ENCODE measurements at regions not wholly inside any gene's neighbourhood (a gene's known extent, or its start where the extent isn't known, plus 50 kb on each side); places are given as distances from the start of the nearest gene placed in this dataset.
A peak's percentile ranks its signal among the peaks of the same experiment; 100 is the strongest.

DNA sequence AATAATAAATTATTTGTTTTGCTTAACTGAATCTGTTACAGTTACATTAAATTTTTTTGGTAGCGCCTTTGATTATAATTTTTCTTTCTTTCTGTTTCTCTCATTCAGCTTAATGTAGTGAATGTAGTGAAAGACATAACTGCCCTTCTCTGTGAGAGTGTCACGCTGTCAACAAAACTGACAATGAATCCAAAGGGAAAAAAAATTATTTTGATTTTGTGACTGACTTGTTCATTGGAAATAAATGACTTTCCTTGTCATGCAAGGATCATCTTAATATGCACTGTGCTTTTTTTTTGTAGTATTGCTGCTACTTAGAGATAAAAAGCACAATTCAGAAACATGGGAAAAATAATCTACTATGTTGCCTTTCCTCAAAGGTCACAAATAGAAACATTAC, 1196.4 kb downstream of the PCDH17 start:
- DNase-seq, result no peak

DNA sequence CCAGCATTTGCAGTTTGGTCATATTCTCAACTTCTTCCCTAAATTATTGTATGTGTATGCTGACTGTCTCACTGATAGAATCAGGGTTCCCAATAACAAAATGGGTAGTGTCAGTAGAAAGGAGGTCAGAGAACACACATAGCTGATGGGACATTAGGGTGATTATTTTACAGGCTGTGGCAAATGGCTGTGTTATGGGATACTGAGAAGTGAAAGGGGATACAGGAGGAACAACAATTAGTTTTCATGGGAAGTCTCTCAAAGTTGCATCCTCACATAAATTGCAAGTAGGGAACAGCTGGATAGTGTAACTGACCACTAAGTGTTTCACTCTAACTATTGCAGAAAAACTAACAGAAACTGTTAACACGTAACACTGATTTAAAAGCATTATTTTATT, 1199.3 kb downstream of the PCDH17 start:
- no peak for DNase-seq

DNA sequence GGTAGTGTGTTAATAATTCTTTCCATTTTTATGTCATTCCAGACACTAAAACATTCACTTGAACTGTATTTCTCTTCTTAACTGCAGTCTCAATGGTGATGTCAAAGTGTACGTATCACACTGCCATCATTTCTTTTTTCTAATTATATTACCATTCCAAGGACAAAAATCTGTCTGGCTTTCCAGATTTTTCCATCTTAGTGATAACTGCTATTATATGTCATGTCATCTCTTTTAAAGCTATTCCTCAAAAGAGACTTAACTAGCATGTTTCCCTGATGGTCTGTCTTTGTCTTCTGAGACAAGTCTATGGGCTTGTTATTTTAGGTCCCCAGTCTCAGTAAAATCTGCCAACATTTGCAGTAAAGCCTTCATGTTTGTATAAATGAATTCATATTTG, 1207.1 kb downstream of the PCDH17 start:
- DNase-seq, result no peak

DNA sequence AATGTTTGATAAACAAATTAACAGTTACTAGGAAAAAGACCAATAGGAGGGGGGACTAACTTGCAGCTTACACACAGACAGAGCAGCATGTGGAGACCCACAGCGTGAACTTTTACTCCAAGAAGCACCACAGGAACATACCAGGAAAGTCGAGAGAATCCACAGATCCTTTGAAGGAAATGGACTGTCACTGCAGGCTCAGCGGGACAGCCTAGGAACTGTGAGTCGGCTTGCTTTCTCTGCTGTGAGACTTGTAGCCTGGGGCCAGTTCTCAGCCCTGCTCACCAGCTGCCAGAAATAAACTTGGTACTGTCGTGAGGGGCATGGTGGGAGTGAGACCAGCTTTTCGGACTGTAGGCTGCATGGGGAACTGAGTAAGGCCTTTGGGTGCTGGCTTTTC, 1211.5 kb downstream of the PCDH17 start:
- no peak for DNase-seq

DNA sequence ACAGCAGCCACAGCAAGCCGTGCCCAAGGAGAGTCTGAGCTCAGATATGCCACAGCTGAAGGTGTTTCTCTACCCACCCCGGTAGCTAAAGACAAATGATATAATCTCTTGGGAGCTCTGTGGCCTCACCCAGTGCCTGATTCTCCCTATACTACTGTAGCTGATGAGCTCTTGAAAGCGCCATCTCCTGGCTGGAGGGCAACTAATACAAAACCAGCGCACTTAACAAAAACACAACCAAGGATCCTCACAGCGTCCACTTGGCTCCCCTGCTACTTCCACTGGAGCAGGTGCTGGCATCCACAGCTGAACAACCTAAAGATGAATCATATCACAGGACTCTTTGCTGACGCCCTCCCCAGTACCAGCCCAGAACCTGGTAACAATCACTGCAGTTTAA, 1212.0 kb downstream of the PCDH17 start:
- no peak for DNase-seq

DNA sequence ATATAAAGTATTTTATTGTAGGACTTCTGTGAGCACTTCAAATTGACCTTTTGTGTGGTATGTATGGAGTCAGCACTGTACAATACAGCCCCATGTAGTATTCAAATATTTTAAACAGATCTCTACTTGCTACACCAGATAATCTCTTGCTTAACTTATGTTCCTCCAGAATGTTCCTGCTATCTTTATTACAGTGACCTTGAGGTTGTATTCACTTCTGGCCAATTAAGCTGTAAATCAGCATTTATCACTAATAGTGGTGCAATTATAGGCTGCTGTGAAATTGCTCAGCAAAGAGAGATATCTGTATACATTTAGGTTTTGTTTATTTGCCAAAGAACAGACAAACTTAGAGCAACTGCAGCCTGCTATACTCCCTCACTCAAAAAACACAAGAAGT, 1218.6 kb downstream of the PCDH17 start:
- no peak for DNase-seq

DNA sequence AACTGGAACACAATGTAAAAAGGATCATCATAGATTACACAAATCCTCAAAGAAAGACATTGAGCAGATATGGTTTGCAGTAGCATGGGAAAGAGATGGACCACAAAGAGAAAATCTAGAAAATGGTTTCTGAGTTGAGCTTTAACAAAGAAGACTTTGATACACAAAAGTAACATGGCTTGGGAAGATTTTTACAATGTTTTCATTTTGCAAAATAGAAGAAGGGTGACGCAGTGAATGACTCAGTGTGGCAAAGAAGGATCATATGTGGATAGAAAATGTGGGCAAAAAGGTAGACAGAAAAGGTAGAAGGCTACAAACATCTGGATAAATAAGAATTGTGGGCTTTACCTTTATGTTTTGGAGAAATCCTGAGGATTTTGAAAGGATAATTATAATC, 1220.5 kb downstream of the PCDH17 start:
- DNase-seq, result peak; percentile 13

DNA sequence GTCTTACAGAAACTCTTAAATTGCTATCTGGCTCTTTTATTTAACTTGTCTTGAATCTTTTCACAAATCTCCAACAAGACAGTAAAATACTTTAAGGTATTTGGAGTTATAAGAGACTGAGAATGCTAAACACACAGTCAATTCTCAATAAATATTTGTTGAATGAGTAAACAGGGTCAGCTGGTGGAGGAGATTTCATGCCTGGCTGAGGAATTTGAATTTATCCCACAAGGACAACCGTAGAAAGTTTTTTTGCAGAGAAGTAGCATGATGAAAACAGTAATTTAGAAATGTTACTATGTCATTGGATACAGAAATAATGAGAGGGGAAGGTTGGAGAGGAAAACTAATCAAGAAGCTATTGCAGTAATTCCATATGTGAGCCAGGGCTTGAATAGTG, 1223.7 kb downstream of the PCDH17 start:
- DNase-seq, result peak; percentile 72

DNA sequence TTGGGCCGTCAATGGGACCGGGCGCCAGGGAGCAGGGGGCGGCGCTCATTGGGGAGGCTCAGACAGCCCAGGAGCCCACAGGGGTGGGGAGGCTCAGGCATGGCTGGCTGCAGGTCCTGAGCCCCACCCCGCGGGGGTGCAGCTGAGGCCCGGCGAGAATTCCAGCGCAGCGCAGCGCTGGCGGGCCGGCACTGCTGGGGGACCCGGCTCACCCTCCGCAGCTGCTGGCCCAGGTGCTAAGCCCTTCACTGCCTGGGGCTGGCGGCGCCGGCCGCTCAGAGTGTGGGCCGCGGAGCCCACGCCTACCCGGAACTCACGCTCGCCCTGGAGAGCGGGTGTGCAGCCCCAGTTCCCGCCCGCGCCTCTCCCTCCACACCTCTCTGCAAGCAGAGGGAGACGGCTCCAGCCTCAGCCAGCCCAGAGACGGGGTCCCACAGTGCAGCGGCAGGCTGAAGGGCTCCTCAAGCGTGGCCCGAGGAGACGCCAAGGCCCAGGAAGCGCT, 1227.4 kb downstream of the PCDH17 start:
- DNase-seq, result no peak

DNA sequence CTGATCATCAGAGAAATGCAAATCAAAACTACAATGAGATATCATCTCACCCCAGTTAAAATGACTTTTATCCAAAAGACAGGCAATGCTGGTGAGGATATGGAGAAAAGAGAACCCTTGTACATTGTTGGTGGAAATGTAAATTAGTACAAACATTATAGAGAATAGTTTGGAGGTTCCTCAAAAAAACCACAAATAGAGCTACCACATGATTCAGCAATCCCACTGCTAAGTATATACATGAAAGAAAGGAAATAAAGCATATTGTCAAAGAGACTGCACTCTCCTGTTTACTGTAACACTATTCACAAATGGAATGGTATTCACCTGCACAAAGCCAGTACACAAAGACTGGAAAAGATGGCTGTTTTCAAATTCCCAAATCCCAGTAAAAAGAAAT, 1233.7 kb downstream of the PCDH17 start:
- DNase-seq, result no peak

DNA sequence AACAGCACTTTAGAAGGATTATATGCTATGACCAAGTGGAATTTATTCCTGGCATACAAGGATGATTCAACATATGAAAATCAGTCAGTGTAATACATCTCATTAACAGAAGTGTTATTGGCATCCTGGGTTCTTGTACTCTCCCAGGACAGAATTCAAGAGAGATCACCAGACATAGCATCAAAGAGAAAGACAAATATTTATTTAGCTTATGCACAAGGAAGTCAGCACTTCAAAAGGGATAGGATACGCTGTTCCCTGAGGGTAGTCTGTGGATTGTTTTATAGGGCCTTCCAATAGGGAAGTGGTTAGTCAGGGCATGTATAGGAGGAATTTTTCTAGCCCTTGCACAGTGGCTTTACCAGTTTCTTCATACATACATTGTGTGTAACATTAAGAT, 1238.0 kb downstream of the PCDH17 start:
- DNase-seq, result no peak

DNA sequence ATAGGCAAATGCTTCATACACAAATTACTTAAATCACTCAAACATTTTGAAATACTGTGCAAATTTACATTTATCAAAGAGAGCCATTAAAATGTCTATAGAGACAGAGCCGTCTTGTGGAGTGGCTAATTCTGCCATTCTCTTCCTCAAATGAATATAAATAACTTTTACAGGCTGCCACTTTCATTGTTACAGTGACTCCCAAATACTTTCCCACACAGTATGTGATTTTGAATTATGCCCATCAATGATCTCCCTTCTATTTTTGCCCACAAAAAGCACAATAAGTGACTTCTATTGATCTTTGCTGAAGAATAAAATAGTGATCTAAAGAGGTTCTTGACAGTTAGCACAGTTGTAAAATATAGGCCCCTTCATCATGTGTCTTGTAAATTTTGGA, 1244.9 kb downstream of the PCDH17 start:
- DNase-seq, result no peak

DNA sequence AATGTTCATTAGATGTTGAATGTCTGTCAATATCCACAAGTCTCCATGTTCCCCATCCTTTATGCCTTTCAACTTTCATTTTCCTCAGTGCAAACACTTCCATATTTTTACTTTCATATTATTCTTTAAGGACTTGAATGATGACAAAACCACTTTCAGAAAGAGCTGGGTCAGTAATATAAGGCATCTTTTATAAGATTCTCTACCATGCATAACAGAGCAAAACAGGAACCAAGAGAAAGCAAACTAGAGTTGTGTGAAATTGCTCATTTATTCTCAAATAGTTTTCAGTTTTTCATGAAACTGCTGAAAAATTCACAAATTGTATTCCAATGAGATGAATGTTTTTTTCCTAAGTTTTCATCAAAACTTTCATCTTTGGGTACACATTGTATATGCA, 1247.6 kb downstream of the PCDH17 start:
- DNase-seq, result no peak

DNA sequence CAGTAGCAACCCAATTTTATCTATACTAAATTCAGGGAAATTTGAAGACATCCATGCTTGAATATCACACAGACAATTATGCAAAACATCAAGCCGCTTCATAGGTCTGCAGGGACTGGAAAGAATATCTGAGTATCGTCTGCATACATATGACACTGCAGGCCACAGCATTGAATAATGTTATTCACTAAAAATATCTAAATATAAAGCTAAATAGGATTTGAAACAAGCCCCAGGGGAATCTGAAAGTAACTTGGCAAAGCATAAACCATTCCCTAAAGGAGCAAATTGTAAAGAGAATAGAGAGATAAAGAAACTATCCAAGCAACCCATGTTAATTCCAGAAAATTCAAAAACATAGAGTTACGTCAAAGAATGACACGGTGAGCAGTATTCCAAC, 1251.0 kb downstream of the PCDH17 start:
- no peak for DNase-seq

DNA sequence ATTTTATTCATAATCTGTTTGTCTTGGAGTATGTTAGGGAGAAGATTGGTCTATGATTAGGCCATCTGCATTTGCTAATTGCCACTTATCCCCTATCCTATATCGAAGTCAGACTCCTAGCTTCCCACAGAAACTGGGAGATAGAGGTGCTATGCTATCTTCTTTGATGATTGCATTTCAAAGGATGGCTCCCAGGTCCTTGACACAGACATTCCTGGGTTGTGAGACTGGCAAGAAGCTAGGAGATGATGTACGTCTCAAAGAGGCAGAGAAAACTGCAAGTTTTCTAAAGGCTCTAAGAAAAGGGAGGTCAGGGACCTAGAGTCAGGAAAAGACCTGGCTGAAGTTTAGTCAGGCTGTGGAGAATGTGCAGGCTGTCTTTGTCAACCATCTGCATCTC, 1251.9 kb downstream of the PCDH17 start:
- DNase-seq, result no peak

DNA sequence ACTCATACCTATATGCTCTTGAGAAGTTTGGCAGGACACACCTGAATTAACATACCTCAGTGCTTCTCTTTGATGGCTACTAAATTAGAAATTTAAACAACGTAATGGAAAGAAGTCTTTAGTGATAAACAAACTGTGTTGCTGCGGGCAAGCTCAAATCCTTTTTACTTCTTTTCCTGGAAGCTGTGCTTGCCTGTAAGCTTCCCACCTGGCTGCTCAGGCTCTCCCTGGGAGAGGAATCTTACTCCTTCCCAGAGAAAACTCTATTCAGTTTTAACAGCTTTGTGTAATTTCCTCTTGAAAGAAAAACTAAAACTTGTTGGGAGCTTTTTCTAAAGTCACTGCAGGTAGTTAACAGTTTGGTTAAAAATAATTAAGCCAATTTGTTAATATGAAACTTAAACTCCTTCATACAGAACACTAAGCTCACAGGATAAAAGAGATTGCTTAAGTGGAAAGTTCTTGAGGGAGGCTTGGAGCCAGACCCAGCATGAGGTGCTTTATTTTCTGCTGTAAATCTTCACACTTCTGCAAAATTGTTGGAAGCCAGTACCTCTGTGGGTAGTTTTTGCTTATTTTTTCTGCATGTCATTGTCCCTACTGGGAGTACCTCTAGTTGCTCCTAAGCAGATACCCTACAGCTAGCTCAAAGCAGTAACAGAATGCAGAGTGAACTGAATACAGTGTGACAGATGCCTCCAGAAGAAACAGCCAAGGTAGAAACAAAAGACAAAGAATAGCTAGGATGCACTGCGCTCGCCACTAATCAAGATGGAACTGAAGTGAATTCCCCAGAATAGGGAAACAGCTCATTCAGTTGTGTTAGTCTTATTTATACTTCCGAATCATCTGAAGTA, 1253.0 kb downstream of the PCDH17 start:
- DNase-seq, result no peak

DNA sequence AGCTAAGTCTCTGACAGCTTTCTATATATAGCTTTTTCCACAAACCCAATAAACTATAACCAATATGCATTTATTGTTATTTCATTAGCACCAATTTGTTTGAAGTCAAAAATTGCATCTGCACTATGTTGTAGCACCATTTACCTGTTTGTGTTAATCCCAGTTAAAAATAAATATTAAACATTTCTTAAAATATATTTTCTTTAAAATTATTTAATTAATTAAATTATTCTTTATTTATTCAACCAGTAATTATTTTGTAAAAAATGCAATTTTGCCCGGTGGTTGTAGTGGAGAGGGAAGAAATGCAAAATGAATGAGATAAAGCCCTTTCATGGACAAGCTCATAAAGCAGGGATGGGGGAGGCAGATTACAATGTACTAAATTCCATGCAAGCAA, 1257.9 kb downstream of the PCDH17 start:
- no peak for DNase-seq

DNA sequence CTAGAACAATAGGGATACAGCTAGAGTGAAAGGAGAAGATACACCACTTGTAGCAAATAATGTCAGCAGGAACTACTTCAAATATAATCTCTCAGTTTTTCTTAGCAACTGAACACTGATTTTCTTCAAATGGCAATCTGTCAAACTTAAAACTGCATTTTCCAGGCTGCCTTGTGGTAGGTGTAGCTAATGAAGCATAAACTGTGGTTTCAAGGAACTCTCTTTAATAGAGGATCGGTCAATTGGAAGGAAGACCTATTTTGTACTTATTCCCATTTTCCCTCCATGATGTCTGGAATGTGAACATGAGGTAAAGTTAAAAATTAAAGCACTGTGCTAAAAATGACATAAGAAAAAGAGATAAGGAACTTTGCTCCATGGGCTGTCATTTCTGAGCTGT, 1261.9 kb downstream of the PCDH17 start:
- no peak for DNase-seq

DNA sequence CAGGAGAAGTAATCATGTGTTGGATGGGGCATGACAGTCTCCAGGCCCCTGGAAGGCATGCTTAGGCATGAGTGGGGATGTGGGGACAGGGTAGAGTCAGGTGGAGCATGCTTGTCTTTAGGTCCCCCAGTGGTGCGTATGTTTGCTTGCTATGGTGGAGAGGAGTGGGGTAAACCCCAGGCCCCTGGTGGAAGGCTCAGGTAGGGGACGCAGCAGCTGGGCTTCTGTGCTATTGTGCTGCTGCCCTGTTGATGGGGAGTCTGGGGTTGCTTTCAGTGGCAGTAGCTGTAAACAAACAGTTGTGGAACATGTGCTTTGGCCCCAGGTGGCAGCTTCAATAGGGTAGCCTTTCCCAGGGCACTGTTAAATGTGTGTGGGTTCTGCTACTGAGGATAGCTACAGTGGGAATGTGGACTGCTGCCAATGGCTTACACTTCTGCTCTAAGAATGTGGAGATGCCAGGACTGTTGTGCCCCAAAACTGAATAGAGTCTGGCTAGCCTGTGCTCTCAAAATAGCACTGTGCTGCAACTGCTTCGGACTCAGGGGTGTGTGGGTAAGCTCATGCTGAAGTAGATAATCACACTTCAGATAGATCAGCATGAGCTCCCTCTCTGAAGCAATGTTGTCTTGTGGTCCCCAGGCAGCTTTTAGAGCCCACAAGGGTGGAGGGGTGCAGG, 1257.3 kb downstream of the DIAPH3 start:
- DNase-seq, result no peak

DNA sequence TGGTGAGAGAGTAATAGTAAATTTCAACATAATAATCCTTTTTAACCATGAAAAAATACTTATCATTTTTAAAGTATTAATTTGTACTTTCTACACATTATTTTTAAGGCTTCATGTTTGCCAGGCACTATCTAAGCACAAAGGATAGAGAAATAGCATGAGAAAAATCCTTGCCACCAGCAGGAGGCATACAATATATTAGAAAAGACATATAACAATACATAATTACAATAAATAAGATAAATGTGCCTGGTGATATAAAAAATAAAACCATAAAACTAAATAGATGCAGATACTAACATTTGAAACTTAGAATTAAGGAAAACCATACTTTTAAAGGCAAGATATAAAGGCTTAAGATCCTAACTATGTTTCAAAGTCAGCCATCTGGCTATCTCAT, 1256.4 kb downstream of the DIAPH3 start:
- DNase-seq, result no peak

DNA sequence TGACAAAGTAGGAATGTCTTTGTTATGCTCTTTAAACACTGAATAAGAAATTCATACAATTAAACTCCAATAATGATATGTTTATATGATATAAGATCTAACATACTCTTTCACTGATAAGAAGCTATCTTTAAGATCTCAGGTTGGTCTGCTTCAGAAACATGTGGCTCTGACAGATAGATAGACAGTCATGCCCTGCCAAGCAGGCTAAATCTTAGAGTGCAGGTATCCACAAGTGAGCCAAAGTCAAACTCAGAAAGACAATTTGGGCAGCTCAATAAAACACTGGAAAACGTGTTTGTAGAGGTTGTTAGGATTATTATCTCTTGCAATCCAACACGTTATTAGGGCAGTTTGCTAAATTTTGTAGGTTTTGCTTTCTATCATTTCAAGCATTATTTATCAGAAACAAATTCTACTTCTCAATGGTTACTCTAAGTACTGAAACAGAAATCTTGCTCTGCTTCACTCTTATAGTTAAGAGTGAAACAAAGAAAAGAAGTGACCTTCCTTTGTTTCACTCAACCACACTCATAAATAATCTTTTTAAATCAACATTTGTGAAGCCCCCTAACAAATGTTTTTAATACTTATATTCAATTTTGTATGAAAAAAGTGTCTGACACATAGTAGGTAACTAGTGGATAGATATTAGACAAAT, 1255.6 kb downstream of the DIAPH3 start:
- no peak for DNase-seq

DNA sequence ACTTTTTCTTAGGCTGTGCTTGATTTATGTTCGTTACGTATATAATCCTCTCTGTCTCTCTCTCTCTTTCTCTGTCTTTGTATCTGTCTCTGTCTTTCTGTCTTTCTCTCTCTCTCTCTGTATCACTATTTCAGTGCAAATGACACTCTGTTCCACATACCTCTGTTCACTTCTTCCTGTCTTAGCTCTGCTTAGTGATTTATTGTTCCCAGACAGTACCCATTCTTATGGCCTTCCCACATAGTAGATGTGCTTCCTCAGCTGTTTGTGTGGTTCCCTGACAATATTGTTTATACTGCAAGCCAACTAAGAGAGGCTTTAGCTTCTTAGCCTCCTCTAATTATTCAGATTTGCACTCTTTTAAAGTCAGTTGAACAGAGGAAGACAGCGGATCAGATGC, 1244.2 kb downstream of the DIAPH3 start:
- peak; percentile 4 for DNase-seq

DNA sequence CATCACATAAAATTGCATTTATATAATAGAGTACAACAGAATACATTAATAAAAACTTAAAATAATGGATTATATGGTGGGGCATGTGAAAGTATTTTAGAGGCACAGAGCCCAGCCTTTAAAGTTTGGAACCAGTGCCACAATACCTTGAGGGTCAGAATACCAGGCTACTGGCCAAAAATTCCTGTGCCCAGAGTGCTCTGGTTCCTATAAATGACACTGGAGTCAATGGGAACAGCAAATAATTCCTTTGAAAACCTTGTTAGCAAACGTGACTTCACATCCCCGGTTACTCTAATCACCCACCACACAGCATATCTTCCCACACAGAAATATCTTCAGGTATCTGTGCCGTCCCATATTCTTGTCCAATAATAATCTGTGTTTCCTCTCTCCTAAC, 1242.6 kb downstream of the DIAPH3 start:
- no peak for DNase-seq

DNA sequence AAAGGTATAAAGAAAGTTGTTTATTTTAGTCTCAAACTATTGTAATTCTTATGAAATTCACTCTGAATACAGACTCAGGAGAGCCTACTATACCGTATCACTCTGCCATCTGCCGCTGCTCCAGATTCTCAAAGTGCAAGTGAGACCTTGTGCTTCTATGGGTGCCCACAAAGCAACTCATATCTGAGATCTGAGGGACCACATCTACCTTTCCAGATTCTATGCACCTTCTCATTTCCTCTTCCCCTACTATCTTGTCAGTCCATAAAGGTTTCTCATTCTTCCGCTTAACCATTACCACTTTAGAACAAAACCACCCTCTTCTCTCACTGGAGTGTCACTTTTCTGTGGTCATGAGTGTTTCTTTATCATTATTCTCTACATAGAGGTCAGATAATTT, 1236.9 kb downstream of the DIAPH3 start:
- no peak for DNase-seq
